Natural killer cell (primary cell): ENCODE measurements at regions not wholly inside any gene's neighbourhood (a gene's known extent, or its start where the extent isn't known, plus 50 kb on each side); places are given as distances from the start of the nearest gene placed in this dataset.

Experiments
- ATAC-seq, 3 donors: fragments of 150-1000 bp in 2 of 3; fragments of 200-7000 bp in 1 of 3; cut with Tn5 transposase; 1 replicate in 1 of 3; 2 replicates in 2 of 3; pipeline ENCODE4 v1.10.0; 2021; ENCODE audit warnings: mild to moderate bottlenecking in 2 of 3, moderate library complexity in 2 of 3
- DNase-seq, 2 donors: peaks; one replicate each; pipeline versions ENCODE4 v3.0.0 to v3.0.0-alpha.2; 2013 to 2021; ENCODE audit warnings: mixed read lengths in 1 of 2
- H3K27ac ChIP-seq: one replicate; pipeline ENCODE4 v1.5.1; 2013; ENCODE audit warnings: mild to moderate bottlenecking, low read length
- H3K27me3 ChIP-seq: one replicate; pipeline ENCODE4 v1.6.1; 2013; ENCODE audit warnings: low read length; ENCODE audit not compliant: control insufficient read depth, insufficient read depth
- H3K36me3 ChIP-seq: one replicate; pipeline ENCODE4 v1.6.1; 2013; ENCODE audit warnings: low read length; ENCODE audit not compliant: control insufficient read depth, insufficient read depth
- H3K4me1 ChIP-seq: one replicate; pipeline ENCODE4 v1.6.1; 2013; ENCODE audit warnings: low read length; ENCODE audit not compliant: control insufficient read depth, insufficient read depth
- H3K4me3 ChIP-seq: one replicate; pipeline ENCODE4 v1.5.1; 2013; ENCODE audit warnings: low read length
- H3K9me3 ChIP-seq: one replicate; pipeline ENCODE4 v1.6.1; 2013; ENCODE audit warnings: low read length; ENCODE audit not compliant: control insufficient read depth, insufficient read depth
- H3K27ac Mint-ChIP-seq, 2 donors: one replicate each; pipeline ENCODE4 v1.8.0; 2022; ENCODE audit warnings: mild to moderate bottlenecking in 2 of 2, mixed read lengths in 2 of 2, moderate library complexity in 1 of 2
- H3K27me3 Mint-ChIP-seq, 2 donors: one replicate each; pipeline ENCODE4 v1.8.0; 2022; ENCODE audit warnings: low read depth in 2 of 2, mixed read lengths in 2 of 2
- H3K36me3 Mint-ChIP-seq: one replicate; pipeline ENCODE4 v1.8.0; 2022; ENCODE audit warnings: mixed read lengths
- H3K4me1 Mint-ChIP-seq, 2 donors: one replicate each; pipeline ENCODE4 v1.8.0; 2022; ENCODE audit warnings: mixed read lengths in 2 of 2
- H3K4me3 Mint-ChIP-seq: one replicate; pipeline ENCODE4 v1.8.0; 2022; ENCODE audit warnings: mild to moderate bottlenecking, moderate library complexity, mixed read lengths
- H3K9me3 Mint-ChIP-seq, 2 donors: one replicate each; pipeline ENCODE4 v1.8.0; 2022; ENCODE audit warnings: mixed read lengths in 2 of 2
- WGBS: methylation state at CpG from one replicate; pipeline ENCODE4 v1.1.7; 2013; ENCODE audit warnings: missing lambda C conversion rate; ENCODE audit not compliant: insufficient coverage; 5-methylcytosine and 5-hydroxymethylcytosine counted together
- intact Hi-C: fragments of 100-400 bp; cut with micrococcal nuclease; formaldehyde crosslinking; loops from one replicate; pipeline ENCODE4 v1.14.2; 2022
- TF ChIP-seq, protein P1 (sequence below): fragments of 200-600 bp; IDR thresholded peaks from one replicate; pipeline ENCODE4 v1.8.0; 2022; ENCODE audit warnings: antibody characterized with exemption

GRCh38 chr9:90061187-90061586, 456.4 kb downstream of the GADD45G start:
- Mint-ChIP-seq H3K27ac (no peak overlapping the region), H3K4me1 (no peaks in the 10 kb centered on the region), H3K36me3 (no peaks in the 10 kb centered on the region), H3K9me3 (no peaks in the 10 kb centered on the region), H3K27me3 (peaks cover 0 to 10% of the 10 kb centered on the region in 2 donors), H3K4me3 (no peak overlapping the region)
- H3K36me3 ChIP-seq = no peaks in the 10 kb centered on the region
- intact Hi-C loops = no loop called here
- DNase-seq (no peak), ATAC-seq (no peak)
- H3K4me3 ChIP-seq = no peak overlapping the region
- H3K27me3 ChIP-seq = no peaks in the 10 kb centered on the region
- no peaks in the 10 kb centered on the region for H3K4me1 ChIP-seq
- WGBS = 87% methylated on average over 1 of the region's 1 CpG
- no peaks in the 10 kb centered on the region for H3K9me3 ChIP-seq
- no peak overlapping the region for H3K27ac ChIP-seq
- TF ChIP-seq, protein P1, sequence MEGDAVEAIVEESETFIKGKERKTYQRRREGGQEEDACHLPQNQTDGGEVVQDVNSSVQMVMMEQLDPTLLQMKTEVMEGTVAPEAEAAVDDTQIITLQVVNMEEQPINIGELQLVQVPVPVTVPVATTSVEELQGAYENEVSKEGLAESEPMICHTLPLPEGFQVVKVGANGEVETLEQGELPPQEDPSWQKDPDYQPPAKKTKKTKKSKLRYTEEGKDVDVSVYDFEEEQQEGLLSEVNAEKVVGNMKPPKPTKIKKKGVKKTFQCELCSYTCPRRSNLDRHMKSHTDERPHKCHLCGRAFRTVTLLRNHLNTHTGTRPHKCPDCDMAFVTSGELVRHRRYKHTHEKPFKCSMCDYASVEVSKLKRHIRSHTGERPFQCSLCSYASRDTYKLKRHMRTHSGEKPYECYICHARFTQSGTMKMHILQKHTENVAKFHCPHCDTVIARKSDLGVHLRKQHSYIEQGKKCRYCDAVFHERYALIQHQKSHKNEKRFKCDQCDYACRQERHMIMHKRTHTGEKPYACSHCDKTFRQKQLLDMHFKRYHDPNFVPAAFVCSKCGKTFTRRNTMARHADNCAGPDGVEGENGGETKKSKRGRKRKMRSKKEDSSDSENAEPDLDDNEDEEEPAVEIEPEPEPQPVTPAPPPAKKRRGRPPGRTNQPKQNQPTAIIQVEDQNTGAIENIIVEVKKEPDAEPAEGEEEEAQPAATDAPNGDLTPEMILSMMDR = no peak

- H3K4me3 ChIP-seq = no peak overlapping the region
- H3K4me3 Mint-ChIP-seq = no peak overlapping the region
- no peaks in the 10 kb centered on the region for H3K4me1 ChIP-seq
- no peaks in the 10 kb centered on the region for H3K36me3 ChIP-seq
- intact Hi-C loops = no loop called here
- WGBS = 100% methylated on average over 1 of the region's 1 CpG
- no peak overlapping the region for H3K27ac ChIP-seq
- no peaks in the 10 kb centered on the region for H3K9me3 Mint-ChIP-seq
- DNase-seq (no peak), ATAC-seq (no peak)
- H3K9me3 ChIP-seq = no peaks in the 10 kb centered on the region
- H3K36me3 Mint-ChIP-seq = no peaks in the 10 kb centered on the region
- TF ChIP-seq, protein P1 = no peak
- H3K27ac Mint-ChIP-seq = no peak overlapping the region
- no peaks in the 10 kb centered on the region for H3K4me1 Mint-ChIP-seq
- no peaks in the 10 kb centered on the region for H3K27me3 ChIP-seq
- H3K27me3 Mint-ChIP-seq = peaks cover 5 to 24% of the 10 kb centered on the region in 2 donors
Measured at GRCh38 chr9:90062982-90063381, 458.2 kb downstream of the GADD45G start.

DNA sequence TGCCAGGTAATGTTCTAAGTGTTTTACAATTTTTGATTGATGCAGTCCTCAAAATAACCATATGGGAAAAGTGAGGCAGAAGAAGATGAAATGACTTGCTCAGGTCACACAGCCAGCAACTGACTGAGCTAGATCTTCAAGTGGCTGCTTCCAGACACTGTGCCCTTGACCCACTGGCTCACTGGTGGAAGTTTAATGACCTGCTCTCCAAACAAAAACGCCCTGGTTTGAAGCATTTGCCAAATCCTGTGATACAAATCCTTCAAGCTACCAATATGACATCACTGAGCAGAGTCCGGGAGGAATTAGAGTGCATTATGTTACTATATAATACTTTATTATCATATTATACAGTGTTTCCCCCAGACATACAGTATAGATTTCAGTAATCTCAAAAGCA, 459.4 kb downstream of the GADD45G start:
- intact Hi-C loops = no loop called here
- no peak for DNase-seq
- H3K36me3 ChIP-seq = no peaks in the 10 kb centered on the region
- TF ChIP-seq, protein P1 = no peak
- H3K27ac Mint-ChIP-seq = no peak overlapping the region
- H3K4me3 ChIP-seq = no peak overlapping the region
- no peak overlapping the region for H3K4me3 Mint-ChIP-seq
- no peaks in the 10 kb centered on the region for H3K4me1 ChIP-seq
- no peaks in the 10 kb centered on the region for H3K9me3 Mint-ChIP-seq
- no peaks in the 10 kb centered on the region for H3K9me3 ChIP-seq
- no peak overlapping the region for H3K27ac ChIP-seq
- ATAC-seq = no peak
- peaks cover 7 to 36% of the 10 kb centered on the region in 2 donors for H3K27me3 Mint-ChIP-seq
- no peaks in the 10 kb centered on the region for H3K36me3 Mint-ChIP-seq
- 80% methylated on average over 1 of the region's 2 CpGs for WGBS
- H3K4me1 Mint-ChIP-seq = no peaks in the 10 kb centered on the region
- no peaks in the 10 kb centered on the region for H3K27me3 ChIP-seq

DNA sequence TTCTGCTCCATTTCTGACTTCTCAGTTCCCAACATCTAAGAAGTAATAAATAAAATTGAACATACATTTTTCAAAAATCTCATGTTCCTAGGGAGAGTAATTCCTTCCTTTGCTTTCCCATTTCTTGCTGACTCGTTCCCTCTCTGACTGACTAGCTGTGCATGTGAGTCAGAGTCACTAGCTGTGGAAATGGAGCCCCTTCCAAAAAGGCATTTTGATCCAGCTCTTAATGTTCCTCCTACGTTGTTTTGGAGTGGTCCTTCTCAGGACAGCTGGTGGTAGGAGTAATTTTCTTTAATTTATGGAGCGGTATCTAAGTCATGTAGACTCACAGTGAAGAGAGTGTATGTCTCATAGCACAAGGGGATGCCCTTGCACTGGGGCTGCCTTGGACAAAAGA, 460.2 kb downstream of the GADD45G start:
- TF ChIP-seq, protein P1 = no peak
- H3K27me3 Mint-ChIP-seq = peaks cover 8 to 42% of the 10 kb centered on the region in 2 donors
- H3K4me3 Mint-ChIP-seq = no peak overlapping the region
- H3K27ac Mint-ChIP-seq = no peak overlapping the region
- ATAC-seq = no peak
- H3K27me3 ChIP-seq = no peaks in the 10 kb centered on the region
- no peak overlapping the region for H3K27ac ChIP-seq
- no peaks in the 10 kb centered on the region for H3K9me3 Mint-ChIP-seq
- H3K36me3 Mint-ChIP-seq = no peaks in the 10 kb centered on the region
- H3K4me1 Mint-ChIP-seq = no peaks in the 10 kb centered on the region
- no peak for DNase-seq
- no peaks in the 10 kb centered on the region for H3K36me3 ChIP-seq
- no peak overlapping the region for H3K4me3 ChIP-seq
- 66% methylated on average over 3 of the region's 3 CpGs for WGBS
- intact Hi-C loops = no loop called here
- H3K9me3 ChIP-seq = no peaks in the 10 kb centered on the region
- H3K4me1 ChIP-seq = no peaks in the 10 kb centered on the region
